H1 (cell line): ENCODE measurements at regions not wholly inside any gene's neighbourhood (a gene's known extent, or its start where the extent isn't known, plus 50 kb on each side); places are given as distances from the start of the nearest gene placed in this dataset.
"Not testable (repeated sequence)": the region's sequence is repeated elsewhere in the genome, so short reads cannot be mapped to it uniquely, and the experiment has no call there.

ENCODE experiments used
- BRCA1 ChIP-seq: IDR thresholded peaks from 2 replicates; pipeline ENCODE4 v1.6.1; 2012; ENCODE audit warnings: low read depth, low read length, improper control_type of control experiment
- JUN ChIP-seq: IDR thresholded peaks from 2 replicates; pipeline ENCODE4 v1.6.1; 2011; ENCODE audit warnings: low read depth, mild to moderate bottlenecking, improper control_type of control experiment, low read length
- KDM1A ChIP-seq: fragments of 200-600, 300-600 bp; sonication (generic); IDR thresholded peaks from 2 replicates; pipeline ENCODE4 v1.7.1; 2016; ENCODE audit warnings: mild to moderate bottlenecking, low read length, borderline replicate concordance
- MAFK ChIP-seq: IDR thresholded peaks from 2 replicates; pipeline ENCODE4 v1.6.1; 2012; ENCODE audit warnings: low read depth, mild to moderate bottlenecking, improper control_type of control experiment, low read length
- NANOG ChIP-seq: IDR thresholded peaks from 2 replicates; pipeline ENCODE4 v1.6.1; 2011; ENCODE audit warnings: low read length, low read depth, mild to moderate bottlenecking, inconsistent platforms; ENCODE audit not compliant: insufficient read depth, poor library complexity, severe bottlenecking
- POLR2A ChIP-seq, 2 experiments: IDR thresholded peaks; 1 replicate in 1 of 2; 2 replicates in 1 of 2; pipeline ENCODE4 v1.6.1; 2011; ENCODE audit warnings: low read depth in 2 of 2, low read length in 2 of 2, mild to moderate bottlenecking in 2 of 2; ENCODE audit errors: control extremely low read depth in 1 of 2
- POLR2AphosphoS5 ChIP-seq: IDR thresholded peaks from 2 replicates; pipeline ENCODE4 v1.6.1; 2011; ENCODE audit warnings: low read depth, low read length
- SP1 ChIP-seq: IDR thresholded peaks from 2 replicates; pipeline ENCODE4 v1.6.1; 2011; ENCODE audit warnings: low read depth, low read length
- TAF1 ChIP-seq: IDR thresholded peaks from 2 replicates; pipeline ENCODE4 v1.6.1; 2011; ENCODE audit warnings: mild to moderate bottlenecking, low read depth, low read length
- TF ChIP-seq, protein P1 (sequence below), 3 experiments: IDR thresholded peaks; 1 replicate in 2 of 3; 2 replicates in 1 of 3; pipeline versions ENCODE4 v1.5.1 to v1.6.1; 2011; ENCODE audit warnings: low read length in 3 of 3, mild to moderate bottlenecking in 3 of 3, inconsistent platforms in 2 of 3, low read depth in 1 of 3, moderate library complexity in 1 of 3; ENCODE audit not compliant: insufficient read depth in 1 of 3; ENCODE audit errors: control extremely low read depth in 1 of 3

DNA sequence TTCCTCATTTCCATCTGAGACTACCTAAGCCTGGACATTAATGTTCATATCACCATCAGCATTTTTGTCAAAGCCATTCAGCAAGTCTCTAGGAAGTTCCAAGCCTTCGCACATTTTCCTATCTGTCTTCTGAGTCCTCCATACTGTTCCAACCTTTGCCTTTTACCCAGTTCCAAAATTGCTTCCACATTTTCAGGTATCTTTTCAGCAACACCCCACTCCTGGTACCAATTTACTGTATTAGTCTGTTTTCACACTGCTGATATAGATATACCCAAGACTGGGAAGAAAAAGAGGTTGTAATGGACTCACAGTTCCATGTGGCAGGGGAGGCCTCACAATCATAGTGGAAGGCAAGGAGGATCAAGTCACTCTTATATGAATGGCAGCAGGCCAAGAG, 626.7 kb upstream of the GJE1 start:
- not testable (repeated sequence) for TF ChIP-seq JUN; POLR2A (IDR thresholded peaks at IDR 0.05; ENCODE audit: control extremely low read depth in 1 of 2, low read depth in 2 of 2, low read length in 2 of 2); NANOG; TAF1; MAFK; POLR2AphosphoS5; KDM1A; BRCA1; SP1
- TF ChIP-seq, protein P1, sequence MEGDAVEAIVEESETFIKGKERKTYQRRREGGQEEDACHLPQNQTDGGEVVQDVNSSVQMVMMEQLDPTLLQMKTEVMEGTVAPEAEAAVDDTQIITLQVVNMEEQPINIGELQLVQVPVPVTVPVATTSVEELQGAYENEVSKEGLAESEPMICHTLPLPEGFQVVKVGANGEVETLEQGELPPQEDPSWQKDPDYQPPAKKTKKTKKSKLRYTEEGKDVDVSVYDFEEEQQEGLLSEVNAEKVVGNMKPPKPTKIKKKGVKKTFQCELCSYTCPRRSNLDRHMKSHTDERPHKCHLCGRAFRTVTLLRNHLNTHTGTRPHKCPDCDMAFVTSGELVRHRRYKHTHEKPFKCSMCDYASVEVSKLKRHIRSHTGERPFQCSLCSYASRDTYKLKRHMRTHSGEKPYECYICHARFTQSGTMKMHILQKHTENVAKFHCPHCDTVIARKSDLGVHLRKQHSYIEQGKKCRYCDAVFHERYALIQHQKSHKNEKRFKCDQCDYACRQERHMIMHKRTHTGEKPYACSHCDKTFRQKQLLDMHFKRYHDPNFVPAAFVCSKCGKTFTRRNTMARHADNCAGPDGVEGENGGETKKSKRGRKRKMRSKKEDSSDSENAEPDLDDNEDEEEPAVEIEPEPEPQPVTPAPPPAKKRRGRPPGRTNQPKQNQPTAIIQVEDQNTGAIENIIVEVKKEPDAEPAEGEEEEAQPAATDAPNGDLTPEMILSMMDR (IDR thresholded peaks at IDR 0.05; ENCODE audit: control extremely low read depth in 1 of 3, insufficient read depth in 1 of 3, low read depth in 1 of 3, low read length in 3 of 3) = not testable (repeated sequence)
